ENCODE measurements at regions not wholly inside any gene's neighbourhood (a gene's known extent, or its start where the extent isn't known, plus 50 kb on each side); places are given as distances from the start of the nearest gene placed in this dataset.

GRCh38 chr12:75717902-75718301 is 206.5 kb upstream of the KRR1 start:
- DNase-seq: no peak

- DNase-seq: no peak
These were observed 205.0 kb upstream of the KRR1 start for GRCh38 chr12:75716291-75717025.

- no peak for DNase-seq
These were observed 204.3 kb upstream of the KRR1 start for GRCh38 chr12:75715682-75716081.

GRCh38 chr12:75715323-75715644 is 203.9 kb upstream of the KRR1 start:
- no peak for DNase-seq

GRCh38 chr12:75714462-75715322 is 203.3 kb upstream of the KRR1 start:
- DNase-seq: no peak

- DNase-seq: no peak
These were observed 202.0 kb upstream of the KRR1 start for GRCh38 chr12:75713434-75713833.

GRCh38 chr12:75712223-75712622 is 200.8 kb upstream of the KRR1 start:
- no peak for DNase-seq

GRCh38 chr12:75711271-75711670 is 199.9 kb upstream of the KRR1 start:
- no peak for DNase-seq

GRCh38 chr12:75710361-75711069 is 199.1 kb upstream of the KRR1 start:
- DNase-seq: no peak

GRCh38 chr12:75709503-75709902 is 198.1 kb upstream of the KRR1 start:
- no peak for DNase-seq

- DNase-seq: no peak
These were observed 197.4 kb upstream of the KRR1 start for GRCh38 chr12:75708802-75709201.

- DNase-seq: no peak
These were observed 196.6 kb upstream of the KRR1 start for GRCh38 chr12:75707983-75708382.

- DNase-seq: no peak
These were observed 195.6 kb upstream of the KRR1 start for GRCh38 chr12:75706786-75707605.

GRCh38 chr12:75705749-75706711 is 194.6 kb upstream of the KRR1 start:
- DNase-seq: no peak

GRCh38 chr12:75704664-75705063 is 193.3 kb upstream of the KRR1 start:
- no peak for DNase-seq

- DNase-seq: no peak
These were observed 192.8 kb upstream of the KRR1 start for GRCh38 chr12:75704208-75704607.

GRCh38 chr12:75703131-75703530 is 191.7 kb upstream of the KRR1 start:
- DNase-seq: no peak

GRCh38 chr12:75702477-75703093 is 191.2 kb upstream of the KRR1 start:
- no peak for DNase-seq

GRCh38 chr12:75701859-75702258 is 190.4 kb upstream of the KRR1 start:
- no peak for DNase-seq

- DNase-seq: no peak
These were observed 188.5 kb upstream of the KRR1 start for GRCh38 chr12:75699728-75700496.

Data from stimulated activated CD4-positive, alpha-beta T cell treated with anti-CD3 and anti-CD28 coated beads, Interleukin-4, amount 100 ng/mL, for 1 hour (primary cell).